ENCODE measurements at regions not wholly inside any gene's neighbourhood (a gene's known extent, or its start where the extent isn't known, plus 50 kb on each side); places are given as distances from the start of the nearest gene placed in this dataset.

- intact Hi-C loops (cut with DNase I) = no loop called here
Observed at GRCh38 chr11:98630736-98631135, 390.0 kb upstream of the CNTN5 start.

GRCh38 chr11:98657711-98658110, 363.0 kb upstream of the CNTN5 start:
- TF ChIP-seq POLR2A (IDR thresholded peaks at IDR 0.05) (no peak), CTCF (IDR thresholded peaks at IDR 0.05) (no peak)

More at GRCh38 chr11:98630736-98631135, 390.0 kb upstream of the CNTN5 start:
- Histone ChIP-seq H3K9me3 (no peaks in the 10 kb centered on the region), H3K4me3 (replicated peaks in 1 of 3) (no peak overlapping the region), H3K4me1 (no peaks in the 10 kb centered on the region), H3K27ac (no peak overlapping the region), H3K27me3 (no peaks in the 10 kb centered on the region), H3K36me3 (no peaks in the 10 kb centered on the region)
- TF ChIP-seq CTCF (IDR thresholded peaks at IDR 0.05) (no peak), POLR2A (IDR thresholded peaks at IDR 0.05) (no peak)
- WGBS, 2 donors = 66 to 68% methylated on average over 8 of the region's 8 CpGs
- DNase-seq = no peak

GRCh38 chr11:98659431-98659830, 361.3 kb upstream of the CNTN5 start:
- 74 to 75% methylated on average over 4 of the region's 4 CpGs for WGBS, 2 donors
- H3K4me3 ChIP-seq (replicated peaks in 1 of 3) = no peak overlapping the region
- no peaks in the 10 kb centered on the region for H3K27me3 ChIP-seq

More at GRCh38 chr11:98657711-98658110, 363.0 kb upstream of the CNTN5 start:
- no peak for DNase-seq
- intact Hi-C loops (cut with DNase I) = no loop called here
- H3K27ac ChIP-seq = no peak overlapping the region
- H3K4me3 ChIP-seq (replicated peaks in 1 of 3) = no peak overlapping the region
- H3K27me3 ChIP-seq = no peaks in the 10 kb centered on the region
- H3K4me1 ChIP-seq = no peaks in the 10 kb centered on the region
- H3K9me3 ChIP-seq = no peaks in the 10 kb centered on the region
- H3K36me3 ChIP-seq = no peaks in the 10 kb centered on the region

GRCh38 chr11:98674390-98674789, 346.4 kb upstream of the CNTN5 start:
- H3K9me3 ChIP-seq = no peaks in the 10 kb centered on the region
- intact Hi-C loops (cut with DNase I) = no loop called here
- H3K4me3 ChIP-seq (replicated peaks in 1 of 3) = no peak overlapping the region
- no peak overlapping the region for H3K27ac ChIP-seq
- WGBS, 2 donors = 88 to 94% methylated on average over 2 of the region's 2 CpGs
- no peak for TF ChIP-seq CTCF (IDR thresholded peaks at IDR 0.05)
- TF ChIP-seq POLR2A (IDR thresholded peaks at IDR 0.05) = no peak
- no peaks in the 10 kb centered on the region for H3K4me1 ChIP-seq
- H3K27me3 ChIP-seq = no peaks in the 10 kb centered on the region
- DNase-seq = no peak
- no peaks in the 10 kb centered on the region for H3K36me3 ChIP-seq

More at GRCh38 chr11:98659431-98659830, 361.3 kb upstream of the CNTN5 start:
- no peaks in the 10 kb centered on the region for H3K9me3 ChIP-seq
- no peaks in the 10 kb centered on the region for H3K36me3 ChIP-seq
- no peaks in the 10 kb centered on the region for H3K4me1 ChIP-seq
- H3K27ac ChIP-seq = no peak overlapping the region
- intact Hi-C loops (cut with DNase I) = no loop called here
- DNase-seq = no peak
- no peak for TF ChIP-seq POLR2A (IDR thresholded peaks at IDR 0.05)
- no peak for TF ChIP-seq CTCF (IDR thresholded peaks at IDR 0.05)

GRCh38 chr11:98679673-98680072, 341.1 kb upstream of the CNTN5 start:
- no peaks in the 10 kb centered on the region for H3K27me3 ChIP-seq
- no peaks in the 10 kb centered on the region for H3K4me1 ChIP-seq
- no peaks in the 10 kb centered on the region for H3K9me3 ChIP-seq
- TF ChIP-seq POLR2A (IDR thresholded peaks at IDR 0.05) (no peak), CTCF (IDR thresholded peaks at IDR 0.05) (no peak)
- H3K4me3 ChIP-seq (replicated peaks in 1 of 3) = no peak overlapping the region
- 68 to 73% methylated on average over 1 of the region's 1 CpG for WGBS, 2 donors
- no peak overlapping the region for H3K27ac ChIP-seq
- no peak for DNase-seq
- no peaks in the 10 kb centered on the region for H3K36me3 ChIP-seq
- intact Hi-C loops (cut with DNase I) = no loop called here
